ENCODE measurements at regions not wholly inside any gene's neighbourhood (a gene's known extent, or its start where the extent isn't known, plus 50 kb on each side); places are given as distances from the start of the nearest gene placed in this dataset.

- no peak for TF ChIP-seq CTCF (IDR thresholded peaks at IDR 0.05)
- TF ChIP-seq POLR2A (IDR thresholded peaks at IDR 0.05): no peak
These were observed 97.1 kb upstream of the ETV3 start for GRCh38 chr1:157235307-157235706.

Data from lower leg skin (tissue), 3 donors.